Skeletal muscle tissue (tissue), 3 donors: ENCODE measurements at regions not wholly inside any gene's neighbourhood (a gene's known extent, or its start where the extent isn't known, plus 50 kb on each side); places are given as distances from the start of the nearest gene placed in this dataset.

Experiments used
- H3K27ac ChIP-seq: one replicate; pipeline ENCODE4 v1.7.0; 2013; ENCODE audit warnings: mild to moderate bottlenecking, low read depth, low read length, inconsistent platforms
- H3K27me3 ChIP-seq, 3 donors: one replicate each; pipeline ENCODE4 v1.7.0; 2013; ENCODE audit warnings: low read length in 3 of 3; ENCODE audit not compliant: control insufficient read depth in 3 of 3, insufficient read depth in 3 of 3
- H3K36me3 ChIP-seq, 3 donors: one replicate each; pipeline ENCODE4 v1.7.0; 2013; ENCODE audit warnings: low read length in 3 of 3; ENCODE audit not compliant: control insufficient read depth in 3 of 3, insufficient read depth in 3 of 3
- H3K4me1 ChIP-seq, 3 donors: one replicate each; pipeline ENCODE4 v1.7.0; 2013; ENCODE audit warnings: low read length in 3 of 3, mild to moderate bottlenecking in 3 of 3; ENCODE audit not compliant: control insufficient read depth in 3 of 3, insufficient read depth in 3 of 3
- H3K4me3 ChIP-seq, 3 donors: one replicate each; pipeline ENCODE4 v1.7.0; 2013; ENCODE audit warnings: low read length in 3 of 3
- H3K9ac ChIP-seq, 3 donors: one replicate each; pipeline ENCODE4 v1.7.0; 2013; ENCODE audit warnings: low read length in 3 of 3, mild to moderate bottlenecking in 3 of 3, moderate library complexity in 2 of 3, low read depth in 1 of 3
- H3K9me3 ChIP-seq, 3 donors: one replicate each; pipeline ENCODE4 v1.7.0; 2013; ENCODE audit warnings: low read length in 3 of 3; ENCODE audit not compliant: control insufficient read depth in 3 of 3
- donor health status: Osteomylitis.

GRCh38 chr2:155021618-155022017, 323.1 kb downstream of the KCNJ3 start:
- H3K4me1 ChIP-seq: no peaks in the 10 kb centered on the region
- no peaks in the 10 kb centered on the region for H3K36me3 ChIP-seq

GRCh38 chr2:155020246-155020645, 321.8 kb downstream of the KCNJ3 start:
- no peaks in the 10 kb centered on the region for H3K27me3 ChIP-seq
- H3K9me3 ChIP-seq: no peaks in the 10 kb centered on the region
- H3K9ac ChIP-seq: no peak overlapping the region
- H3K4me3 ChIP-seq: no peak overlapping the region
- H3K4me1 ChIP-seq: no peaks in the 10 kb centered on the region
- no peak overlapping the region for H3K27ac ChIP-seq
- H3K36me3 ChIP-seq: no peaks in the 10 kb centered on the region

More at GRCh38 chr2:155021618-155022017, 323.1 kb downstream of the KCNJ3 start:
- H3K9me3 ChIP-seq: no peaks in the 10 kb centered on the region
- no peak overlapping the region for H3K4me3 ChIP-seq
- no peak overlapping the region for H3K9ac ChIP-seq
- H3K27me3 ChIP-seq: no peaks in the 10 kb centered on the region
- H3K27ac ChIP-seq: no peak overlapping the region

GRCh38 chr2:155010925-155011324, 312.4 kb downstream of the KCNJ3 start:
- no peak overlapping the region for H3K4me3 ChIP-seq
- H3K27me3 ChIP-seq: no peaks in the 10 kb centered on the region
- no peak overlapping the region for H3K9ac ChIP-seq
- no peaks in the 10 kb centered on the region for H3K4me1 ChIP-seq
- H3K36me3 ChIP-seq: no peaks in the 10 kb centered on the region
- H3K27ac ChIP-seq: no peak overlapping the region
- H3K9me3 ChIP-seq: no peaks in the 10 kb centered on the region

- Histone ChIP-seq H3K9me3 (no peaks in the 10 kb centered on the region), H3K27ac (no peak overlapping the region), H3K9ac (no peak overlapping the region), H3K4me3 (no peak overlapping the region), H3K36me3 (no peaks in the 10 kb centered on the region), H3K27me3 (no peaks in the 10 kb centered on the region), H3K4me1 (no peaks in the 10 kb centered on the region)
Observed at GRCh38 chr2:154995361-154995760, 296.9 kb downstream of the KCNJ3 start.

- no peak overlapping the region for H3K9ac ChIP-seq
- no peak overlapping the region for H3K4me3 ChIP-seq
- no peaks in the 10 kb centered on the region for H3K4me1 ChIP-seq
- H3K9me3 ChIP-seq: no peaks in the 10 kb centered on the region
- H3K27ac ChIP-seq: no peak overlapping the region
- H3K27me3 ChIP-seq: no peaks in the 10 kb centered on the region
- H3K36me3 ChIP-seq: no peaks in the 10 kb centered on the region
Observed at GRCh38 chr2:154992826-154993225, 294.3 kb downstream of the KCNJ3 start.

GRCh38 chr2:154978710-154979109, 280.2 kb downstream of the KCNJ3 start:
- Histone ChIP-seq H3K4me1 (no peaks in the 10 kb centered on the region), H3K9ac (no peak overlapping the region), H3K27ac (no peak overlapping the region)

GRCh38 chr2:154978244-154978643, 279.7 kb downstream of the KCNJ3 start:
- H3K27ac ChIP-seq: no peak overlapping the region
- no peaks in the 10 kb centered on the region for H3K9me3 ChIP-seq
- no peaks in the 10 kb centered on the region for H3K27me3 ChIP-seq
- no peaks in the 10 kb centered on the region for H3K36me3 ChIP-seq
- no peak overlapping the region for H3K4me3 ChIP-seq
- H3K9ac ChIP-seq: no peak overlapping the region
- no peaks in the 10 kb centered on the region for H3K4me1 ChIP-seq

More at GRCh38 chr2:154978710-154979109, 280.2 kb downstream of the KCNJ3 start:
- H3K27me3 ChIP-seq: no peaks in the 10 kb centered on the region
- no peak overlapping the region for H3K4me3 ChIP-seq
- no peaks in the 10 kb centered on the region for H3K36me3 ChIP-seq
- no peaks in the 10 kb centered on the region for H3K9me3 ChIP-seq

- no peaks in the 10 kb centered on the region for H3K36me3 ChIP-seq
- no peak overlapping the region for H3K9ac ChIP-seq
- no peaks in the 10 kb centered on the region for H3K27me3 ChIP-seq
- no peaks in the 10 kb centered on the region for H3K9me3 ChIP-seq
- H3K27ac ChIP-seq: no peak overlapping the region
- no peaks in the 10 kb centered on the region for H3K4me1 ChIP-seq
- H3K4me3 ChIP-seq: no peak overlapping the region
Observed at GRCh38 chr2:154974041-154974440, 275.5 kb downstream of the KCNJ3 start.

- Histone ChIP-seq H3K4me3 (no peak overlapping the region), H3K36me3 (no peaks in the 10 kb centered on the region), H3K4me1 (no peaks in the 10 kb centered on the region), H3K27ac (no peak overlapping the region), H3K27me3 (no peaks in the 10 kb centered on the region), H3K9ac (no peak overlapping the region), H3K9me3 (no peaks in the 10 kb centered on the region)
Observed at GRCh38 chr2:154963511-154963910, 265.0 kb downstream of the KCNJ3 start.

- no peaks in the 10 kb centered on the region for H3K4me1 ChIP-seq
- H3K9me3 ChIP-seq: no peaks in the 10 kb centered on the region
- no peaks in the 10 kb centered on the region for H3K36me3 ChIP-seq
- H3K4me3 ChIP-seq: no peak overlapping the region
- H3K9ac ChIP-seq: no peak overlapping the region
- H3K27ac ChIP-seq: no peak overlapping the region
- no peaks in the 10 kb centered on the region for H3K27me3 ChIP-seq
Observed at GRCh38 chr2:154961676-154962075, 263.2 kb downstream of the KCNJ3 start.
